ENCODE measurements at regions not wholly inside any gene's neighbourhood (a gene's known extent, or its start where the extent isn't known, plus 50 kb on each side); places are given as distances from the start of the nearest gene placed in this dataset.
"Not testable (repeated sequence)": the region's sequence is repeated elsewhere in the genome, so short reads cannot be mapped to it uniquely, and the experiment has no call there.

DNA sequence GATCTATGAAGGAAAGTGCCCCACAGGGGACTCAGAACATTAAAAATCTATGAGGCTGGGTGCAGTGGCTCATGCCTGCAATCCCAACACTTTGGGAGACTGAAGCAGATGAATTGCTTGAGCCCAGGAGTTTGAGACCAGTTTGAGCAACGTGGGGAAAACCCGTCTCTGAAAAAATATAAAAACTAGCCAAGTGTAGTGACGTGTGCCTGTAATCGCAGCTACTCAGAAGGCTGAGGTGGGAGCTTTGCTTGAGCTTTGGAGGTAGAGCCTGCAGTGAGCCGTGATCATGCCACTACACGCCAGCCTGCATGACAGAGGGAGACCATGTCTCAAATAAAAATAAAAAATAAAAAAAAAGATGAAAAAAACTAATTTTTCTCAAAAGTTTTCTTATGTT, 1070.6 kb downstream of the PCDH9 start:
- no peaks in the 10 kb centered on the region for H3K9me3 ChIP-seq (replicated peaks; ENCODE audit: control insufficient read depth, low read depth, low read length)
- no peak overlapping the region for H3K4me3 ChIP-seq (ENCODE audit: low read length)
- 72% methylated on average over 4 of the region's 6 CpGs for WGBS (ENCODE audit: insufficient coverage)
- H3K36me3 ChIP-seq (ENCODE audit: control insufficient read depth, insufficient read depth, low read length): no peaks in the 10 kb centered on the region
- no peak overlapping the region for H3K27ac ChIP-seq (ENCODE audit: low read length)
- DNase-seq: no peak
- H3K27me3 ChIP-seq (ENCODE audit: control insufficient read depth, insufficient read depth, low read length): no peaks in the 10 kb centered on the region
- H3K4me1 ChIP-seq (ENCODE audit: control insufficient read depth, insufficient read depth, low read length): no peaks in the 10 kb centered on the region

DNA sequence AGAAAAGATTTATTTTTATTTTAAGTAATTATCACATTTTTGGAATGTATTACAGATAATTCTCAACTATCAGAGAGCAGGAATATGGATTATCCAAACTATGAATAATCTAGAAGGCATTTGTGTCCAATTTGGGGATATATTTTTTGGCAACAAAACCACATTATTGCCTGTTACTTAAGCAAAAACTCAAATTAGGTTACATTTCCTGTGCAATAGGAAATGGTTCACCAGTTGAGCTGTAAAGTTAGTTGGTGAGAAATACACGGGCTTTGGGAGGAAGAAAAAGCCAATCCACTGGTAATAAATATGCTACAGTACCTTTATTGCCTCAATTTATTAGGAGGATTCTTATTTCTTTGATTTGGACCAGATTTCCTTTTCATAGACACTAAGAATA, 1075.2 kb downstream of the PCDH9 start:
- DNase-seq: peak; percentile 25
- Histone ChIP-seq H3K4me1 (ENCODE audit: control insufficient read depth, insufficient read depth, low read length) (no peaks in the 10 kb centered on the region), H3K27me3 (ENCODE audit: control insufficient read depth, insufficient read depth, low read length) (no peaks in the 10 kb centered on the region), H3K4me3 (ENCODE audit: low read length) (no peak overlapping the region), H3K27ac (ENCODE audit: low read length) (no peak overlapping the region), H3K36me3 (ENCODE audit: control insufficient read depth, insufficient read depth, low read length) (no peaks in the 10 kb centered on the region), H3K9me3 (replicated peaks; ENCODE audit: control insufficient read depth, low read depth, low read length) (no peaks in the 10 kb centered on the region)
- no CpG with 5 or more reads among the region's 1 CpG for WGBS (ENCODE audit: insufficient coverage)

DNA sequence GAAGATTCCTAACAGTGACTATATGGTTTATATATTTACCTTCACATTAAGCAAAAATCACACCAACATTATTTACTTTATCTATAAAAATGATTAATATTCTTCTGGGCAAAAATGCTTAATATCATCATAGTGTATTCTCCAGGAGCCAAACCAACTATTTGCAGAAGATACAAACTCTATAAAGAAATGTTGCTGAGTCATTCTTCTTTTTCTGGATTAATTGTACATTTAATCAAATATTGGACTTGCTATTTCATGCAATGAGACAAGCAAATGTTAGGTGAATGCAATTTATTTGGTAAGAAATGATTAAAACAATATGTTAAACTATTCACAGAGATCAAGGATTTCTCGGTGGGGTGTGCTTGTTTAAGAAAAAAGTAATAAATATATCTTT, 1075.8 kb downstream of the PCDH9 start:
- DNase-seq: no peak

GRCh38 chr13:66152596-66152995, 1077.5 kb downstream of the PCDH9 start:
- no peaks in the 10 kb centered on the region for H3K4me1 ChIP-seq (ENCODE audit: control insufficient read depth, insufficient read depth, low read length)
- no peaks in the 10 kb centered on the region for H3K27me3 ChIP-seq (ENCODE audit: control insufficient read depth, insufficient read depth, low read length)
- no peak for DNase-seq
- H3K4me3 ChIP-seq (ENCODE audit: low read length): no peak overlapping the region
- no peak overlapping the region for H3K27ac ChIP-seq (ENCODE audit: low read length)
- no peaks in the 10 kb centered on the region for H3K36me3 ChIP-seq (ENCODE audit: control insufficient read depth, insufficient read depth, low read length)
- H3K9me3 ChIP-seq (replicated peaks; ENCODE audit: control insufficient read depth, low read depth, low read length): no peaks in the 10 kb centered on the region

More for the DNA sequence above, 1075.8 kb downstream of the PCDH9 start:
- Histone ChIP-seq H3K4me3 (ENCODE audit: low read length) (no peak overlapping the region), H3K27me3 (ENCODE audit: control insufficient read depth, insufficient read depth, low read length) (no peaks in the 10 kb centered on the region), H3K9me3 (replicated peaks; ENCODE audit: control insufficient read depth, low read depth, low read length) (no peaks in the 10 kb centered on the region), H3K4me1 (ENCODE audit: control insufficient read depth, insufficient read depth, low read length) (no peaks in the 10 kb centered on the region), H3K36me3 (ENCODE audit: control insufficient read depth, insufficient read depth, low read length) (no peaks in the 10 kb centered on the region), H3K27ac (ENCODE audit: low read length) (no peak overlapping the region)
- no CpG with 5 or more reads among the region's 1 CpG for WGBS (ENCODE audit: insufficient coverage)

DNA sequence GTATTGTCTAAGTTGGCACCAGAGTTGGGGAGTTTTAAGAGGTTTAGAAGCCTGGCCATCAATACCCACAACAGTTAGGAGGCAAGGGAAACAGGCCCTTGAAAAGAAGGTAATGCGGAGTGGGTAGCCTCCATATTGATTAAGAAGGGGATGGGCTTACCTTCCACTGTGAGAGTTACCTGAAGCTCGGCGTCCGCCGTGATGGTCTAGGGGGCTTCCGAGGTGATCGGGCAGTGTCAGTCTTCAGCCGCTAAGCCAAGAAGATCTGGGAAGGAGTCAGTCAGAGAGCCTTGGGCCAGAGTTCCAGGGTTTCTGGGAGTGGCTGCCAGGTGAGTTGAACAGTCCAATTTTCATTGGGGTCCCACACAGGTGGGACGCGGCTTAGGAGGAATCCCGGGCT, 1085.8 kb downstream of the PCDH9 start:
- 97% methylated on average over 6 of the region's 11 CpGs for WGBS (ENCODE audit: insufficient coverage)
- H3K4me1 ChIP-seq (ENCODE audit: control insufficient read depth, insufficient read depth, low read length); H3K27me3 ChIP-seq (ENCODE audit: control insufficient read depth, insufficient read depth, low read length); DNase-seq; H3K27ac ChIP-seq (ENCODE audit: low read length); H3K9me3 ChIP-seq (replicated peaks; ENCODE audit: control insufficient read depth, low read depth, low read length); H3K36me3 ChIP-seq (ENCODE audit: control insufficient read depth, insufficient read depth, low read length); H3K4me3 ChIP-seq (ENCODE audit: low read length): not testable (repeated sequence)

- no peak overlapping the region for H3K27ac ChIP-seq (ENCODE audit: low read length)
- DNase-seq: no peak
- H3K4me1 ChIP-seq (ENCODE audit: control insufficient read depth, insufficient read depth, low read length): no peaks in the 10 kb centered on the region
- H3K4me3 ChIP-seq (ENCODE audit: low read length): no peak overlapping the region
- no peaks in the 10 kb centered on the region for H3K27me3 ChIP-seq (ENCODE audit: control insufficient read depth, insufficient read depth, low read length)
- WGBS (ENCODE audit: insufficient coverage): no CpG with 5 or more reads among the region's 1 CpG
- no peaks in the 10 kb centered on the region for H3K36me3 ChIP-seq (ENCODE audit: control insufficient read depth, insufficient read depth, low read length)
- H3K9me3 ChIP-seq (replicated peaks; ENCODE audit: control insufficient read depth, low read depth, low read length): no peaks in the 10 kb centered on the region
Observed at GRCh38 chr13:66139701-66140100, 1090.4 kb downstream of the PCDH9 start.

DNA sequence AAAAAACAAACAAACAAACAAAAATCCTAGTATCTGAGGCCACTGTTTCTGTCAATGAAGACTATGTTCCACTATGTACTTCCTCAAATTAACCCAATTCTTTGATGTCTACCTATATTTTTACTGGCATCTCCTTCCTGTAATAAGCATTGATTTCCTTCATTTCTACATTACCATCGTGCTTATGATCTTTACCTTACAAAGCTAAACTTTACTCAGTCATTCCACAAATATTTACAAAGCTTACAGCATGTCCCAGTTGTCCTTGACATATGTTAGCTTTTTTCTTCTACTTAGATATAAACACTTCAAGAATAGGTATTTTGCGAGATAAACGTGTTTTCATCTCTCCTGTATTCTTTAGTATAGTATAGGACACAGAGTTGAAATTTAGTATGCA, 1090.9 kb downstream of the PCDH9 start:
- no peak for DNase-seq
- no peaks in the 10 kb centered on the region for H3K36me3 ChIP-seq (ENCODE audit: control insufficient read depth, insufficient read depth, low read length)
- H3K4me1 ChIP-seq (ENCODE audit: control insufficient read depth, insufficient read depth, low read length): no peaks in the 10 kb centered on the region
- no peaks in the 10 kb centered on the region for H3K27me3 ChIP-seq (ENCODE audit: control insufficient read depth, insufficient read depth, low read length)
- H3K27ac ChIP-seq (ENCODE audit: low read length): no peak overlapping the region
- H3K9me3 ChIP-seq (replicated peaks; ENCODE audit: control insufficient read depth, low read depth, low read length): no peaks in the 10 kb centered on the region
- no CpG with 5 or more reads among the region's 3 CpGs for WGBS (ENCODE audit: insufficient coverage)
- no peak overlapping the region for H3K4me3 ChIP-seq (ENCODE audit: low read length)

DNA sequence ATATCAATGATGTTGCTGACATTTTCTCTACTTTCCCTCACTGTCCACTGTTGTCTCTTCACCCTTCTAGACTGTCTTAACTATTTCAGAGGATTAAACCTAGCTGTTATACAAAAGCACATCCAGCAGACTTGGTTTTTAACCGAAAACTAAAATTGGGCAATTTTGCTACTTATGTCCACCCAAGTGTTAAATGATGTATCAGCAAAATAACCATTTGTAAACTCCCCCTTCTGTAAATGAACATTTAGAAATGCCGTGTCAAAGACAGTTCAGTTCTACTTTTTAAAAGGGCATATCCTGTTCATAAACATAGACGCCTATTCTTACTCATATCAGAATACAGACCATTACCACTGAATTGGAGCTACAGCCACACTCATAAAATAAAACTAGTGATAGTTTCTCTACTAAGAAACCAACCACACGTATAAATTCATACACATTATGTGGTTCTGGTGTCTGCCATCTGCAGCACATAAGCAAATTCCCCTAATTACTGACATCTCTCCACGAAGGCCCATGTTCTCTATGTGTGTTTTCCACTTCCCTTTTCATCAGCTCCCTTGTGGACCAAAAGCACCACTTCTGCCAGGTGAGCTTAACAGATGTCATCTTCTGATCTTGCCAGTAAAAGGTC, 1091.8 kb downstream of the PCDH9 start:
- Histone ChIP-seq H3K4me1 (ENCODE audit: control insufficient read depth, insufficient read depth, low read length) (no peaks in the 10 kb centered on the region), H3K36me3 (ENCODE audit: control insufficient read depth, insufficient read depth, low read length) (no peaks in the 10 kb centered on the region), H3K9me3 (replicated peaks; ENCODE audit: control insufficient read depth, low read depth, low read length) (no peaks in the 10 kb centered on the region), H3K4me3 (ENCODE audit: low read length) (no peak overlapping the region), H3K27me3 (ENCODE audit: control insufficient read depth, insufficient read depth, low read length) (no peaks in the 10 kb centered on the region), H3K27ac (ENCODE audit: low read length) (no peak overlapping the region)
- DNase-seq: no peak
- 75% methylated on average over 3 of the region's 5 CpGs for WGBS (ENCODE audit: insufficient coverage)

- Histone ChIP-seq H3K27ac (ENCODE audit: low read length) (no peak overlapping the region), H3K27me3 (ENCODE audit: control insufficient read depth, insufficient read depth, low read length) (no peaks in the 10 kb centered on the region), H3K9me3 (replicated peaks; ENCODE audit: control insufficient read depth, low read depth, low read length) (no peaks in the 10 kb centered on the region), H3K36me3 (ENCODE audit: control insufficient read depth, insufficient read depth, low read length) (no peaks in the 10 kb centered on the region), H3K4me3 (ENCODE audit: low read length) (no peak overlapping the region), H3K4me1 (ENCODE audit: control insufficient read depth, insufficient read depth, low read length) (no peaks in the 10 kb centered on the region)
- DNase-seq: no peak
Observed at GRCh38 chr13:66137384-66137783, 1092.8 kb downstream of the PCDH9 start.

DNA sequence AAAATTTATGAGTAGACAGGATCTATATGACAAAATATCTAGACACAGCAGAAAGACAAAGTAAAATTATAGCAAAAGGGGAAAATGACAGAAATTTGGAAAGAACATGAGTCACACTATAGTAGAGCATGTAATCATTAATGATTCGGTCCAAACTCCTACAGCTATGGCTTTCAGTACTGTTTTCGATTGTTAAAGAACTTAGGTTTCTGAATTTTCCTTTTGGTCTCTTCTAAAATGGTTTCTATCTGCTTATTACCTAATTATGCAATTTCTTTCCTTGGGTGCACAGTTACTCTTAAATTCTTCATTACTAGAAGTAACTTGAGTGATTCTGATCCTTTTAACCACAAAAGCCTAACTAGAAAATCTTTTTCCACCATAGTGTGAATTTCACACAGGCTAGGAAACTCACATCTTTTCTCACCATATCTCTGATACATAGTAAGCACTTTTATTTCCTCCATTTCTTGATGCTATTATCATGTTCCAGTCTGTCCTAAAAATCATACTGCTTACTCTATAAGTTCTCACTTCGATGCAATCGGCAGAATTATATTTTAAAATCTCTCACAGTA, 1101.4 kb downstream of the PCDH9 start:
- H3K9me3 ChIP-seq (replicated peaks; ENCODE audit: control insufficient read depth, low read depth, low read length): no peaks in the 10 kb centered on the region
- no CpG with 5 or more reads among the region's 4 CpGs for WGBS (ENCODE audit: insufficient coverage)
- H3K4me1 ChIP-seq (ENCODE audit: control insufficient read depth, insufficient read depth, low read length): no peaks in the 10 kb centered on the region
- no peak overlapping the region for H3K4me3 ChIP-seq (ENCODE audit: low read length)
- no peak for DNase-seq
- H3K27ac ChIP-seq (ENCODE audit: low read length): no peak overlapping the region
- no peaks in the 10 kb centered on the region for H3K27me3 ChIP-seq (ENCODE audit: control insufficient read depth, insufficient read depth, low read length)
- H3K36me3 ChIP-seq (ENCODE audit: control insufficient read depth, insufficient read depth, low read length): no peaks in the 10 kb centered on the region

DNA sequence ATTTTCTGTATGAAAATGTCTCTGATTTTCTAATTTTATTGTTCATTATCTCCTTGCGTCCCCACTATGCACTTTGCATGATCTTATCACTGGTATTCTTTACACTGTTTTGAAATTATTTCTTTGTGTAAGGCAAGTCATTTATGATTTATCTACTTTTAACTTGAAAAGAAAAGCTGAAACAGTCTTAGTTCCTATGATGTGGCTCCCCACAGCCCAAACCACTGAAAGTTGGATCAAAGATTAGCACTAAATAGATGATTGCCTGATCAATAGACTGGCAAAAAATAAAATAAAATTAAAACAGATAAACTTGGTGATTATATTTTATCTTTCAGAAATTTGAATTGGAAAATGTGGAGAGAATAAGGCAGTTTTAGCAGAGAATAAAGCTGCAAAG, 1101.9 kb downstream of the PCDH9 start:
- H3K27me3 ChIP-seq (ENCODE audit: control insufficient read depth, insufficient read depth, low read length): no peaks in the 10 kb centered on the region
- no peak overlapping the region for H3K4me3 ChIP-seq (ENCODE audit: low read length)
- no peaks in the 10 kb centered on the region for H3K4me1 ChIP-seq (ENCODE audit: control insufficient read depth, insufficient read depth, low read length)
- no peaks in the 10 kb centered on the region for H3K9me3 ChIP-seq (replicated peaks; ENCODE audit: control insufficient read depth, low read depth, low read length)
- no CpG with 5 or more reads among the region's 1 CpG for WGBS (ENCODE audit: insufficient coverage)
- no peak overlapping the region for H3K27ac ChIP-seq (ENCODE audit: low read length)
- no peaks in the 10 kb centered on the region for H3K36me3 ChIP-seq (ENCODE audit: control insufficient read depth, insufficient read depth, low read length)
- no peak for DNase-seq
